Activated T-cell treated with anti-CD3 and anti-CD28 coated beads, Interleukin-2, amount 50 U/mL, for 72 hours (primary cell): ENCODE measurements at regions not wholly inside any gene's neighbourhood (a gene's known extent, or its start where the extent isn't known, plus 50 kb on each side); places are given as distances from the start of the nearest gene placed in this dataset.

Experiments
- ATAC-seq, 2 donors: fragments of 150-1000 bp; cut with Tn5 transposase; replicated peaks in 1 of 2; 2 replicates each; pipeline ENCODE4 v1.10.0; 2021; ENCODE audit warnings: moderate library complexity in 2 of 2, mild to moderate bottlenecking in 1 of 2
- DNase-seq, 2 donors: peaks; one replicate each; pipeline ENCODE4 v3.0.0; 2021 to 2022; ENCODE audit warnings: mixed read lengths in 1 of 2
- H3K27ac Mint-ChIP-seq: one replicate; pipeline ENCODE4 v1.8.0; 2022; ENCODE audit warnings: mild to moderate bottlenecking, moderate library complexity, mixed read lengths
- H3K27me3 Mint-ChIP-seq: one replicate; pipeline ENCODE4 v1.8.0; 2022; ENCODE audit warnings: low read depth, mixed read lengths
- H3K36me3 Mint-ChIP-seq, 2 donors: one replicate each; pipeline ENCODE4 v1.8.0; 2022; ENCODE audit warnings: mixed read lengths in 2 of 2, mild to moderate bottlenecking in 1 of 2; ENCODE audit not compliant: insufficient read depth in 2 of 2
- H3K4me1 Mint-ChIP-seq: one replicate; pipeline ENCODE4 v1.8.0; 2022; ENCODE audit warnings: low read depth, mixed read lengths
- H3K4me3 Mint-ChIP-seq, 2 donors: one replicate each; pipeline ENCODE4 v1.8.0; 2022; ENCODE audit warnings: mild to moderate bottlenecking in 2 of 2, mixed read lengths in 2 of 2, moderate library complexity in 2 of 2
- H3K9me3 Mint-ChIP-seq, 2 donors: one replicate each; pipeline ENCODE4 v1.8.0; 2022; ENCODE audit warnings: mixed read lengths in 2 of 2

- no peak overlapping the region for H3K4me3 Mint-ChIP-seq
- no peaks in the 10 kb centered on the region for H3K4me1 Mint-ChIP-seq
- H3K27ac Mint-ChIP-seq: no peak overlapping the region
- ATAC-seq (no peak), DNase-seq (no peak)
- H3K9me3 Mint-ChIP-seq: peaks cover 4 to 5% of the 10 kb centered on the region in 2 donors
- H3K36me3 Mint-ChIP-seq: no peaks in the 10 kb centered on the region
- no peaks in the 10 kb centered on the region for H3K27me3 Mint-ChIP-seq
Observed at GRCh38 chr13:107743983-107744382, 471.4 kb downstream of the LIG4 start.

GRCh38 chr13:107743526-107743925, 471.8 kb downstream of the LIG4 start:
- ATAC-seq: no peak
- peaks cover 4 to 5% of the 10 kb centered on the region in 2 donors for H3K9me3 Mint-ChIP-seq
- H3K4me3 Mint-ChIP-seq: no peak overlapping the region
- H3K4me1 Mint-ChIP-seq: no peaks in the 10 kb centered on the region
- no peaks in the 10 kb centered on the region for H3K36me3 Mint-ChIP-seq
- H3K27ac Mint-ChIP-seq: no peak overlapping the region
- H3K27me3 Mint-ChIP-seq: no peaks in the 10 kb centered on the region
- DNase-seq: no peak

GRCh38 chr13:107743100-107743499, 472.2 kb downstream of the LIG4 start:
- no peaks in the 10 kb centered on the region for H3K36me3 Mint-ChIP-seq
- no peaks in the 10 kb centered on the region for H3K4me1 Mint-ChIP-seq
- no peak overlapping the region for H3K4me3 Mint-ChIP-seq
- no peaks in the 10 kb centered on the region for H3K27me3 Mint-ChIP-seq
- ATAC-seq (no peak), DNase-seq (no peak)
- no peak overlapping the region for H3K27ac Mint-ChIP-seq
- H3K9me3 Mint-ChIP-seq: peaks cover 4 to 5% of the 10 kb centered on the region in 2 donors

GRCh38 chr13:107742544-107742943, 472.8 kb downstream of the LIG4 start:
- Mint-ChIP-seq H3K27me3 (no peaks in the 10 kb centered on the region), H3K36me3 (no peaks in the 10 kb centered on the region), H3K27ac (no peak overlapping the region), H3K4me1 (no peaks in the 10 kb centered on the region), H3K9me3 (peaks cover 4 to 5% of the 10 kb centered on the region in 2 donors), H3K4me3 (no peak overlapping the region)
- no peak for ATAC-seq
- DNase-seq: no peak

- ATAC-seq (no peak), DNase-seq (no peak)
- Mint-ChIP-seq H3K27ac (no peak overlapping the region), H3K4me1 (no peaks in the 10 kb centered on the region), H3K4me3 (no peak overlapping the region), H3K36me3 (no peaks in the 10 kb centered on the region), H3K27me3 (no peaks in the 10 kb centered on the region), H3K9me3 (no peaks in the 10 kb centered on the region)
Observed at GRCh38 chr13:107738004-107738403, 477.3 kb downstream of the LIG4 start.

GRCh38 chr13:107736731-107737130, 478.6 kb downstream of the LIG4 start:
- ATAC-seq (no peak), DNase-seq (no peak)
- Mint-ChIP-seq H3K9me3 (no peaks in the 10 kb centered on the region), H3K27me3 (no peaks in the 10 kb centered on the region), H3K4me1 (no peaks in the 10 kb centered on the region), H3K4me3 (no peak overlapping the region), H3K36me3 (no peaks in the 10 kb centered on the region), H3K27ac (no peak overlapping the region)

- Mint-ChIP-seq H3K27ac (no peak overlapping the region), H3K36me3 (no peaks in the 10 kb centered on the region), H3K27me3 (no peaks in the 10 kb centered on the region), H3K4me3 (no peak overlapping the region), H3K4me1 (no peaks in the 10 kb centered on the region), H3K9me3 (no peaks in the 10 kb centered on the region)
- ATAC-seq (no peak), DNase-seq (no peak)
Observed at GRCh38 chr13:107736170-107736569, 479.2 kb downstream of the LIG4 start.

- ATAC-seq (no peak), DNase-seq (no peak)
- H3K36me3 Mint-ChIP-seq: no peaks in the 10 kb centered on the region
- H3K4me1 Mint-ChIP-seq: no peaks in the 10 kb centered on the region
- no peaks in the 10 kb centered on the region for H3K9me3 Mint-ChIP-seq
- H3K27ac Mint-ChIP-seq: no peak overlapping the region
- no peaks in the 10 kb centered on the region for H3K27me3 Mint-ChIP-seq
- H3K4me3 Mint-ChIP-seq: no peak overlapping the region
Observed at GRCh38 chr13:107734891-107735625, 480.3 kb downstream of the LIG4 start.

GRCh38 chr13:107733276-107733675, 482.1 kb downstream of the LIG4 start:
- DNase-seq: no peak
- no peaks in the 10 kb centered on the region for H3K36me3 Mint-ChIP-seq
- no peaks in the 10 kb centered on the region for H3K9me3 Mint-ChIP-seq
- H3K4me1 Mint-ChIP-seq: no peaks in the 10 kb centered on the region
- no peak overlapping the region for H3K4me3 Mint-ChIP-seq
- no peak overlapping the region for H3K27ac Mint-ChIP-seq
- ATAC-seq: no peak
- no peaks in the 10 kb centered on the region for H3K27me3 Mint-ChIP-seq

GRCh38 chr13:107730813-107731212, 484.5 kb downstream of the LIG4 start:
- ATAC-seq (no peak), DNase-seq (no peak)
- no peaks in the 10 kb centered on the region for H3K36me3 Mint-ChIP-seq
- no peak overlapping the region for H3K4me3 Mint-ChIP-seq
- no peaks in the 10 kb centered on the region for H3K9me3 Mint-ChIP-seq
- H3K27ac Mint-ChIP-seq: no peak overlapping the region
- H3K4me1 Mint-ChIP-seq: no peaks in the 10 kb centered on the region
- no peaks in the 10 kb centered on the region for H3K27me3 Mint-ChIP-seq

- no peak overlapping the region for H3K4me3 Mint-ChIP-seq
- H3K27ac Mint-ChIP-seq: no peak overlapping the region
- H3K27me3 Mint-ChIP-seq: no peaks in the 10 kb centered on the region
- ATAC-seq (no peak), DNase-seq (no peak)
- H3K9me3 Mint-ChIP-seq: peaks cover 9 to 17% of the 10 kb centered on the region in 2 donors
- H3K36me3 Mint-ChIP-seq: no peaks in the 10 kb centered on the region
- H3K4me1 Mint-ChIP-seq: no peaks in the 10 kb centered on the region
Observed at GRCh38 chr13:107721125-107721869, 494.0 kb downstream of the LIG4 start.

- H3K27me3 Mint-ChIP-seq: no peaks in the 10 kb centered on the region
- ATAC-seq: no peak
- no peak overlapping the region for H3K27ac Mint-ChIP-seq
- H3K9me3 Mint-ChIP-seq: peaks cover 11 to 14% of the 10 kb centered on the region in 2 donors
- DNase-seq: no peak
- H3K4me3 Mint-ChIP-seq: no peak overlapping the region
- no peaks in the 10 kb centered on the region for H3K4me1 Mint-ChIP-seq
- H3K36me3 Mint-ChIP-seq: no peaks in the 10 kb centered on the region
Observed at GRCh38 chr13:107716741-107717140, 498.6 kb downstream of the LIG4 start.

GRCh38 chr13:107716241-107716640, 499.1 kb downstream of the LIG4 start:
- DNase-seq: no peak
- Mint-ChIP-seq H3K36me3 (no peaks in the 10 kb centered on the region), H3K4me1 (no peaks in the 10 kb centered on the region), H3K4me3 (no peak overlapping the region), H3K9me3 (peaks cover 11 to 14% of the 10 kb centered on the region in 2 donors), H3K27me3 (no peaks in the 10 kb centered on the region), H3K27ac (no peak overlapping the region)
- ATAC-seq: no peak

- no peaks in the 10 kb centered on the region for H3K27me3 Mint-ChIP-seq
- no peak for DNase-seq
- ATAC-seq: no peak
- H3K9me3 Mint-ChIP-seq: peaks cover 11 to 14% of the 10 kb centered on the region in 2 donors
- no peaks in the 10 kb centered on the region for H3K36me3 Mint-ChIP-seq
- no peak overlapping the region for H3K27ac Mint-ChIP-seq
- no peak overlapping the region for H3K4me3 Mint-ChIP-seq
- no peaks in the 10 kb centered on the region for H3K4me1 Mint-ChIP-seq
Observed at GRCh38 chr13:107715496-107715895, 499.8 kb downstream of the LIG4 start.
